ENCODE measurements at regions not wholly inside any gene's neighbourhood (a gene's known extent, or its start where the extent isn't known, plus 50 kb on each side); places are given as distances from the start of the nearest gene placed in this dataset.

DNA sequence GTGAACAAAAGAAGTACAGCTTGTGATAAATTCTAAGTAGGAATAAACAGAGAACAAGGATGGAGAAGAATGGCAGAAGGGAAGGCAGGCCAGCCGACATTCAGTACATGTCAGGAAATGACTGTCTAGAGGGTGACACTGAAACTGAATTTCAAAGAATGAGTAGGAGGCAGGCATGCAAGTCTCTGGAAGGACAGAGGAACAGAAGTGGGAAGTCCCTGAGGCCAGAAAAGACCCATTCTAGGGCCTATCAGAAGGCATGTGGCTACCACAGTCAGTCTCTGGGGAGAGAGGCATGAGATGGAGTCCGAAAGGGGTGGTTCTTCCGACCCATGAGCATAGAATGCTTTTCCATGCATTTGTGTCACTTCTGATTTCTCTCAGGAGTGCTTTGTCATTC lies 243.5 kb upstream of the UBE2E2 start:
- Histone ChIP-seq H3K4me2 (no peak overlapping the region), H3K9me3 (no peaks in the 10 kb centered on the region), H3F3A (replicated peaks; ENCODE audit: insufficient read depth) (no peaks in the 10 kb centered on the region), H3K27me3 (ENCODE audit: insufficient read depth) (no peaks in the 10 kb centered on the region), H3K4me1 (ENCODE audit: control insufficient read depth in 1 of 2, insufficient read depth in 2 of 2, low read depth in 1 of 2, low read length in 1 of 2) (no peaks in the 10 kb centered on the region), H3K9me2 (no peaks in the 10 kb centered on the region), H3K9ac (no peak overlapping the region), H3K36me3 (replicated peaks in 1 of 2; ENCODE audit: control insufficient read depth in 1 of 2, insufficient read depth in 2 of 2, low read length in 1 of 2) (no peaks in the 10 kb centered on the region), H4K20me1 (ENCODE audit: insufficient read depth) (no peaks in the 10 kb centered on the region), H3K79me2 (ENCODE audit: insufficient read depth) (no peaks in the 10 kb centered on the region), H3K27ac (ENCODE audit: low read depth in 2 of 2, low read length in 1 of 2) (no peak overlapping the region), H3K4me3 (ENCODE audit: low read depth in 2 of 2, low read length in 1 of 2) (no peak overlapping the region), H2AFZ (ENCODE audit: low read depth) (no peak overlapping the region)
- ChIA-PET CTCF (interaction anchor here (1.5 to 4.0 kb wide), 3 partner anchors 9 to 784 kb away, joined by 4 to 20 read pairs (median 6); no protein-coding TSS in a partner anchor), POLR2A (no interaction called here)
- 48% methylated on average over 3 of the region's 3 CpGs for WGBS (ENCODE audit: low lambda C conversion rate)
- DNase-seq, result no peak
- TF ChIP-seq FOXM1 (IDR thresholded peaks at IDR 0.05; ENCODE audit: low read depth), result no peak
- no peak for TF ChIP-seq ZBTB33 (IDR thresholded peaks at IDR 0.05; ENCODE audit: borderline replicate concordance, low read depth)
- no peak for TF ChIP-seq MEF2A (IDR thresholded peaks at IDR 0.05; ENCODE audit: borderline replicate concordance, low read depth)

GRCh38 chr3:22960105-22960984 lies 242.8 kb upstream of the UBE2E2 start:
- ChIA-PET CTCF (interaction anchor here (0.7 to 4.0 kb wide), 20 partner anchors 8 to 871 kb away, joined by 3 to 20 read pairs (median 4); no protein-coding TSS in a partner anchor), POLR2A (no interaction called here)
- Histone ChIP-seq H3K27ac (ENCODE audit: low read depth in 2 of 2, low read length in 1 of 2) (no peak overlapping the region), H2AFZ (ENCODE audit: low read depth) (no peak overlapping the region), H3K79me2 (ENCODE audit: insufficient read depth) (no peaks in the 10 kb centered on the region), H3K4me3 (ENCODE audit: low read depth in 2 of 2, low read length in 1 of 2) (peak overlapping the region in 1 of 2 experiments; percentile 17; a peak in 1 of 4 replicates), H3K4me1 (ENCODE audit: control insufficient read depth in 1 of 2, insufficient read depth in 2 of 2, low read depth in 1 of 2, low read length in 1 of 2) (no peaks in the 10 kb centered on the region), H3F3A (replicated peaks; ENCODE audit: insufficient read depth) (no peaks in the 10 kb centered on the region), H3K9me3 (no peaks in the 10 kb centered on the region), H3K9ac (no peak overlapping the region), H4K20me1 (ENCODE audit: insufficient read depth) (no peaks in the 10 kb centered on the region), H3K9me2 (no peaks in the 10 kb centered on the region), H3K27me3 (ENCODE audit: insufficient read depth) (no peaks in the 10 kb centered on the region), H3K36me3 (replicated peaks in 1 of 2; ENCODE audit: control insufficient read depth in 1 of 2, insufficient read depth in 2 of 2, low read length in 1 of 2) (no peaks in the 10 kb centered on the region), H3K4me2 (no peak overlapping the region)
- 14% methylated on average over 8 of the region's 8 CpGs for WGBS (ENCODE audit: low lambda C conversion rate)
- peak; percentile 34 for DNase-seq
- TF ChIP-seq GATA2 (CRISPR knock-in tag; IDR thresholded peaks at IDR 0.05) (no peak), RFX5 (IDR thresholded peaks at IDR 0.05; ENCODE audit: low read length) (peak; percentile 79), POLR2AphosphoS5 (IDR thresholded peaks at IDR 0.05; ENCODE audit: low read depth, low read length) (no peak), CTCF (IDR thresholded peaks at IDR 0.05) (peak; percentile 85), JUND (IDR thresholded peaks at IDR 0.05) (no peak), RAD21 (IDR thresholded peaks at IDR 0.05; ENCODE audit: low read length) (peak; percentile 86), SMC3 (IDR thresholded peaks at IDR 0.05; ENCODE audit: low read depth, low read length) (peak; percentile 70), MXI1 (IDR thresholded peaks at IDR 0.05; ENCODE audit: low read depth, low read length) (no peak), ZBTB33 (IDR thresholded peaks at IDR 0.05; ENCODE audit: borderline replicate concordance, low read depth) (no peak), GABPA (IDR thresholded peaks at IDR 0.05; ENCODE audit: low read depth) (no peak), RCOR1 (IDR thresholded peaks at IDR 0.05; ENCODE audit: low read length) (no peak)
- TF ChIP-seq, protein P1, sequence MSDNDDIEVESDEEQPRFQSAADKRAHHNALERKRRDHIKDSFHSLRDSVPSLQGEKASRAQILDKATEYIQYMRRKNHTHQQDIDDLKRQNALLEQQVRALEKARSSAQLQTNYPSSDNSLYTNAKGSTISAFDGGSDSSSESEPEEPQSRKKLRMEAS (IDR thresholded peaks at IDR 0.05; ENCODE audit: low read depth), result no peak

Measured in SK-N-SH (cell line).